WTC11 (cell line): ENCODE measurements at regions not wholly inside any gene's neighbourhood (a gene's known extent, or its start where the extent isn't known, plus 50 kb on each side); places are given as distances from the start of the nearest gene placed in this dataset.

Experiments used
- ATAC-seq: fragments of 200-7000 bp; cut with Tn5 transposase; 2 replicates; pipeline ENCODE4 v1.10.0; 2021; ENCODE audit warnings: mild to moderate bottlenecking, moderate library complexity
- CTCF ChIA-PET: fragments of 300-600 bp; sonication (Branson Sonifier 250); formaldehyde crosslinking; loops from one replicate; lab custom pipeline; 2021; ENCODE audit warnings: antibody characterized with exemption; lab: Charles Lee
- POLR2A ChIA-PET: fragments of 350-600 bp; sonication (Branson Sonifier 250); formaldehyde crosslinking; loops from one replicate; lab custom pipeline; 2021; ENCODE audit warnings: antibody characterized with exemption; lab: Charles Lee
- DNase-seq: peaks from one replicate; pipeline ENCODE4 v3.0.0; 2021; ENCODE audit warnings: low spot score
- H3K27ac Mint-ChIP-seq: 2 replicates; pipeline ENCODE4 v1.8.0; 2021; ENCODE audit warnings: mixed read lengths
- H3K27me3 Mint-ChIP-seq: 2 replicates; pipeline ENCODE4 v1.8.0; 2021; ENCODE audit warnings: low read depth, mild to moderate bottlenecking, moderate library complexity, mixed read lengths
- H3K36me3 Mint-ChIP-seq: 2 replicates; pipeline ENCODE4 v1.8.0; 2021; ENCODE audit warnings: mixed read lengths
- H3K4me1 Mint-ChIP-seq: 2 replicates; pipeline ENCODE4 v1.8.0; 2022; ENCODE audit warnings: mixed read lengths
- H3K4me3 Mint-ChIP-seq: 2 replicates; pipeline ENCODE4 v1.8.0; 2021; ENCODE audit warnings: mild to moderate bottlenecking, moderate library complexity, mixed read lengths
- H3K9me3 Mint-ChIP-seq: 2 replicates; pipeline ENCODE4 v1.8.0; 2021; ENCODE audit warnings: mixed read lengths
- CBFB ChIP-seq: sonication (generic); formaldehyde crosslinking; IDR thresholded peaks from 2 replicates; pipeline ENCODE4 v1.8.1; 2022; ENCODE audit warnings: mild to moderate bottlenecking, low read depth, missing genetic modification reagents
- ESRRA ChIP-seq: sonication (generic); formaldehyde crosslinking; IDR thresholded peaks from 2 replicates; pipeline ENCODE4 v1.8.1; 2022; ENCODE audit warnings: mild to moderate bottlenecking, missing genetic modification reagents, borderline replicate concordance
- GRHL2 ChIP-seq: fragments of 250-450 bp; sonication (Bioruptor Pico); IDR thresholded peaks from 2 replicates; pipeline ENCODE4 v1.8.0; 2022; ENCODE audit warnings: mild to moderate bottlenecking, moderate library complexity; ENCODE audit not compliant: insufficient replicate concordance, severe bottlenecking
- JUN ChIP-seq: sonication (generic); formaldehyde crosslinking; IDR thresholded peaks from 2 replicates; pipeline ENCODE4 v1.8.0; 2023; ENCODE audit warnings: mild to moderate bottlenecking, missing genetic modification reagents
- KAT7 ChIP-seq: sonication (generic); formaldehyde crosslinking; IDR thresholded peaks from 2 replicates; pipeline ENCODE4 v1.8.1; 2023; ENCODE audit warnings: missing genetic modification reagents, mild to moderate bottlenecking, borderline replicate concordance
- MLX ChIP-seq: sonication (generic); formaldehyde crosslinking; IDR thresholded peaks from 2 replicates; pipeline ENCODE4 v1.8.1; 2023; ENCODE audit warnings: mild to moderate bottlenecking, missing genetic modification reagents, moderate library complexity
- MXD4 ChIP-seq: fragments of 250-450 bp; sonication (Bioruptor Pico); IDR thresholded peaks from 2 replicates; pipeline ENCODE4 v1.8.0; 2021; ENCODE audit warnings: mild to moderate bottlenecking, moderate library complexity, borderline replicate concordance
- NFE2L1 ChIP-seq: sonication (generic); formaldehyde crosslinking; IDR thresholded peaks from 2 replicates; pipeline ENCODE4 v1.8.1; 2023; ENCODE audit warnings: missing genetic modification reagents
- NR1H2 ChIP-seq: sonication (generic); formaldehyde crosslinking; IDR thresholded peaks from 2 replicates; pipeline ENCODE4 v1.9.0; 2021; ENCODE audit warnings: mild to moderate bottlenecking, moderate library complexity, missing genetic modification reagents
- PRRX2 ChIP-seq: fragments of 250-450 bp; sonication (Bioruptor Pico); IDR thresholded peaks from 2 replicates; pipeline ENCODE4 v1.8.0; 2021; ENCODE audit warnings: mild to moderate bottlenecking
- SMAD3 ChIP-seq: sonication (generic); formaldehyde crosslinking; IDR thresholded peaks from 2 replicates; pipeline ENCODE4 v1.8.0; 2022; ENCODE audit warnings: missing genetic modification reagents, mild to moderate bottlenecking, borderline replicate concordance
- SOX15 ChIP-seq: fragments of 250-450 bp; sonication (Bioruptor Pico); IDR thresholded peaks from 2 replicates; pipeline ENCODE4 v1.9.0; 2021; ENCODE audit warnings: mild to moderate bottlenecking
- TCF7 ChIP-seq: sonication (generic); formaldehyde crosslinking; IDR thresholded peaks from 2 replicates; pipeline ENCODE4 v1.8.0; 2022; ENCODE audit warnings: mild to moderate bottlenecking, low read depth, missing genetic modification reagents, moderate library complexity
- ZBTB21 ChIP-seq: sonication (generic); formaldehyde crosslinking; IDR thresholded peaks from 2 replicates; pipeline ENCODE4 v1.8.1; 2023; ENCODE audit warnings: mild to moderate bottlenecking, missing genetic modification reagents, borderline replicate concordance
- ZNF219 ChIP-seq: sonication (generic); formaldehyde crosslinking; IDR thresholded peaks from 2 replicates; pipeline ENCODE4 v1.8.0; 2023; ENCODE audit warnings: missing genetic modification reagents, mild to moderate bottlenecking, borderline replicate concordance
- ZNF317 ChIP-seq: sonication (generic); formaldehyde crosslinking; IDR thresholded peaks from 2 replicates; pipeline ENCODE4 v1.8.1; 2023; ENCODE audit warnings: low read depth, mild to moderate bottlenecking, moderate library complexity, missing genetic modification reagents, borderline replicate concordance
- ZNF423 ChIP-seq: fragments of 250-450 bp; sonication (Bioruptor Pico); IDR thresholded peaks from 2 replicates; pipeline ENCODE4 v2.1.2; 2022; ENCODE audit warnings: mild to moderate bottlenecking, moderate library complexity
- ZNF512 ChIP-seq: sonication (generic); formaldehyde crosslinking; IDR thresholded peaks from 2 replicates; pipeline ENCODE4 v1.8.1; 2022; ENCODE audit warnings: missing genetic modification reagents, borderline replicate concordance
- ZNF671 ChIP-seq: fragments of 250-450 bp; sonication (Bioruptor Pico); IDR thresholded peaks from 2 replicates; pipeline ENCODE4 v1.8.0; 2021; ENCODE audit warnings: mild to moderate bottlenecking
- TF ChIP-seq, protein P1 (sequence below): fragments of 250-450 bp; sonication (Bioruptor Pico); IDR thresholded peaks from 2 replicates; pipeline ENCODE4 v1.9.0; 2021; ENCODE audit warnings: mild to moderate bottlenecking
- TF ChIP-seq, protein P2 (sequence below): sonication (generic); formaldehyde crosslinking; IDR thresholded peaks from 2 replicates; pipeline ENCODE4 v1.8.1; 2023; ENCODE audit warnings: mild to moderate bottlenecking, missing genetic modification reagents
- TF ChIP-seq, protein P3 (sequence below): sonication (generic); formaldehyde crosslinking; IDR thresholded peaks from 2 replicates; pipeline ENCODE4 v1.8.1; 2023; ENCODE audit warnings: mild to moderate bottlenecking, missing genetic modification reagents, borderline replicate concordance
- TF ChIP-seq, protein P4 (sequence below): sonication (generic); formaldehyde crosslinking; IDR thresholded peaks from 2 replicates; pipeline ENCODE4 v1.8.0; 2022; ENCODE audit warnings: mild to moderate bottlenecking, missing genetic modification reagents

DNA sequence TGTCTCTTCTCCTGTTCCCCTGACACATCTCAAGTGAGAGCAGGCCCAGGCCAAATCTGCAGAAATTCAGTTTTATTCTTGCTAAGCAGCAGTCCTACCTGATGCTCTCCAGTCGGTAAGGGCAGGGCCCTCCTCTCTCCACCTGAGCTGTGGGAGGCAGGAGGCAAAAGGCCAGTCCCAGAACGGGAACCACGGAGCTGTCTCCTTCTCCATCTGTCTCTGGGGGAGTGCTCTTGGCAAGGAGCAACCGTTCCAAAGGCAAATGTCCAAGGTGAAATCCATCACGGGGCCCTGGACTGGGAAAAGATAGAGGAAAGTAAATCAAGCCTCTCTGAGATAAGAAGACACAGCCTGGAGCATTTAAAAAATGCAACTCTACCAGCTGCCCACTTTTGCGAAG is 65.2 kb upstream of the CDON start (continued):
- TF ChIP-seq ZNF219 (CRISPR knock-in tag) (no peak), ZNF671 (CRISPR knock-in tag) (no peak), ZNF317 (CRISPR knock-in tag) (no peak)
- TF ChIP-seq, all 79 proteins: peak for 0

- TF ChIP-seq ZNF423 (CRISPR knock-in tag): no peak
- TF ChIP-seq NR1H2 (CRISPR knock-in tag): no peak
- TF ChIP-seq JUN (CRISPR knock-in tag): no peak
- TF ChIP-seq MXD4 (CRISPR knock-in tag): no peak
- TF ChIP-seq, protein P1, sequence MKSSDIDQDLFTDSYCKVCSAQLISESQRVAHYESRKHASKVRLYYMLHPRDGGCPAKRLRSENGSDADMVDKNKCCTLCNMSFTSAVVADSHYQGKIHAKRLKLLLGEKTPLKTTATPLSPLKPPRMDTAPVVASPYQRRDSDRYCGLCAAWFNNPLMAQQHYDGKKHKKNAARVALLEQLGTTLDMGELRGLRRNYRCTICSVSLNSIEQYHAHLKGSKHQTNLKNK: no peak
- no peak for TF ChIP-seq CBFB (CRISPR knock-in tag)
- TF ChIP-seq ESRRA (CRISPR knock-in tag): no peak
- no peak for TF ChIP-seq SMAD3 (CRISPR knock-in tag)
- TF ChIP-seq ZBTB21 (CRISPR knock-in tag): no peak
- no peak for TF ChIP-seq KAT7 (CRISPR knock-in tag)
- H3K9me3 Mint-ChIP-seq: no peaks in the 10 kb centered on the region
- peaks cover 27% of the 10 kb centered on the region for H3K4me1 Mint-ChIP-seq
- no peak for ATAC-seq
- no peak overlapping the region for H3K27ac Mint-ChIP-seq
- DNase-seq: no peak
- H3K4me3 Mint-ChIP-seq: no peak overlapping the region
- H3K27me3 Mint-ChIP-seq: no peaks in the 10 kb centered on the region
- ChIA-PET POLR2A (no interaction called here), CTCF (no interaction called here)
- no peaks in the 10 kb centered on the region for H3K36me3 Mint-ChIP-seq
Observed at GRCh38 chr11:126127284-126127845, 64.7 kb upstream of the CDON start.

DNA sequence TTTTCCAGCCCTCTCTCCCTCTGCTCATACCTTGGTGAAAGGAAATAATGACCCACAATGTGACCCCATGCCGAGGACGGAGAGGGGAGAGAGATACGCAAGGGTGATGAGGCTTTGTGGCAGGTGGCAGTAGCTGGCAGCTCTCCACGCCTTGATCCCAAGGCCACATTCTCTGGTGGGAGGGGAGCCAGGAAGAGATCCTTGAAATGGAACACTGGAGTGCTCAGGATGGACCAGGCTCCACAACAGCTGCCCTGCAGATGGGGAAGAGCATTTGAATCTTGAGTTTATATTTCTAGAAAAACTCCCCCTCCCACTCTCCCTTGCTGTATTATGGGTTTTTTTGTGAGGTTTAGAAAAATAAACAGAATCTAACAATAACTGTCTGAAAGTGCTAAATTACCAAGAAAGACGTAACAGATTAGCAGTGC is 61.6 kb upstream of the CDON start:
- no peaks in the 10 kb centered on the region for H3K36me3 Mint-ChIP-seq
- no peaks in the 10 kb centered on the region for H3K27me3 Mint-ChIP-seq
- DNase-seq (no peak), ATAC-seq (no peak)
- POLR2A ChIA-PET: no interaction called here
- CTCF ChIA-PET: interaction anchor here (1.0 to 1.3 kb wide), 2 partner anchors 8 to 62 kb away, joined by 3 read pairs; no protein-coding TSS in a partner anchor
- H3K4me3 Mint-ChIP-seq: no peak overlapping the region
- H3K9me3 Mint-ChIP-seq: no peaks in the 10 kb centered on the region
- peaks cover 20% of the 10 kb centered on the region for H3K4me1 Mint-ChIP-seq
- H3K27ac Mint-ChIP-seq: no peak overlapping the region
- TF ChIP-seq, protein P2, sequence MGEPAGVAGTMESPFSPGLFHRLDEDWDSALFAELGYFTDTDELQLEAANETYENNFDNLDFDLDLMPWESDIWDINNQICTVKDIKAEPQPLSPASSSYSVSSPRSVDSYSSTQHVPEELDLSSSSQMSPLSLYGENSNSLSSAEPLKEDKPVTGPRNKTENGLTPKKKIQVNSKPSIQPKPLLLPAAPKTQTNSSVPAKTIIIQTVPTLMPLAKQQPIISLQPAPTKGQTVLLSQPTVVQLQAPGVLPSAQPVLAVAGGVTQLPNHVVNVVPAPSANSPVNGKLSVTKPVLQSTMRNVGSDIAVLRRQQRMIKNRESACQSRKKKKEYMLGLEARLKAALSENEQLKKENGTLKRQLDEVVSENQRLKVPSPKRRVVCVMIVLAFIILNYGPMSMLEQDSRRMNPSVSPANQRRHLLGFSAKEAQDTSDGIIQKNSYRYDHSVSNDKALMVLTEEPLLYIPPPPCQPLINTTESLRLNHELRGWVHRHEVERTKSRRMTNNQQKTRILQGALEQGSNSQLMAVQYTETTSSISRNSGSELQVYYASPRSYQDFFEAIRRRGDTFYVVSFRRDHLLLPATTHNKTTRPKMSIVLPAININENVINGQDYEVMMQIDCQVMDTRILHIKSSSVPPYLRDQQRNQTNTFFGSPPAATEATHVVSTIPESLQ (CRISPR knock-in tag): no peak
- TF ChIP-seq PRRX2 (CRISPR knock-in tag) (no peak), GRHL2 (CRISPR knock-in tag) (no peak), TCF7 (CRISPR knock-in tag) (no peak), MLX (CRISPR knock-in tag) (no peak), ZBTB21 (CRISPR knock-in tag) (no peak), NFE2L1 (CRISPR knock-in tag) (no peak), SOX15 (no peak), ZNF512 (no peak)
- TF ChIP-seq, protein P3, sequence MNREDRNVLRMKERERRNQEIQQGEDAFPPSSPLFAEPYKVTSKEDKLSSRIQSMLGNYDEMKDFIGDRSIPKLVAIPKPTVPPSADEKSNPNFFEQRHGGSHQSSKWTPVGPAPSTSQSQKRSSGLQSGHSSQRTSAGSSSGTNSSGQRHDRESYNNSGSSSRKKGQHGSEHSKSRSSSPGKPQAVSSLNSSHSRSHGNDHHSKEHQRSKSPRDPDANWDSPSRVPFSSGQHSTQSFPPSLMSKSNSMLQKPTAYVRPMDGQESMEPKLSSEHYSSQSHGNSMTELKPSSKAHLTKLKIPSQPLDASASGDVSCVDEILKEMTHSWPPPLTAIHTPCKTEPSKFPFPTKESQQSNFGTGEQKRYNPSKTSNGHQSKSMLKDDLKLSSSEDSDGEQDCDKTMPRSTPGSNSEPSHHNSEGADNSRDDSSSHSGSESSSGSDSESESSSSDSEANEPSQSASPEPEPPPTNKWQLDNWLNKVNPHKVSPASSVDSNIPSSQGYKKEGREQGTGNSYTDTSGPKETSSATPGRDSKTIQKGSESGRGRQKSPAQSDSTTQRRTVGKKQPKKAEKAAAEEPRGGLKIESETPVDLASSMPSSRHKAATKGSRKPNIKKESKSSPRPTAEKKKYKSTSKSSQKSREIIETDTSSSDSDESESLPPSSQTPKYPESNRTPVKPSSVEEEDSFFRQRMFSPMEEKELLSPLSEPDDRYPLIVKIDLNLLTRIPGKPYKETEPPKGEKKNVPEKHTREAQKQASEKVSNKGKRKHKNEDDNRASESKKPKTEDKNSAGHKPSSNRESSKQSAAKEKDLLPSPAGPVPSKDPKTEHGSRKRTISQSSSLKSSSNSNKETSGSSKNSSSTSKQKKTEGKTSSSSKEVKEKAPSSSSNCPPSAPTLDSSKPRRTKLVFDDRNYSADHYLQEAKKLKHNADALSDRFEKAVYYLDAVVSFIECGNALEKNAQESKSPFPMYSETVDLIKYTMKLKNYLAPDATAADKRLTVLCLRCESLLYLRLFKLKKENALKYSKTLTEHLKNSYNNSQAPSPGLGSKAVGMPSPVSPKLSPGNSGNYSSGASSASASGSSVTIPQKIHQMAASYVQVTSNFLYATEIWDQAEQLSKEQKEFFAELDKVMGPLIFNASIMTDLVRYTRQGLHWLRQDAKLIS (CRISPR knock-in tag): no peak
- TF ChIP-seq, protein P4, sequence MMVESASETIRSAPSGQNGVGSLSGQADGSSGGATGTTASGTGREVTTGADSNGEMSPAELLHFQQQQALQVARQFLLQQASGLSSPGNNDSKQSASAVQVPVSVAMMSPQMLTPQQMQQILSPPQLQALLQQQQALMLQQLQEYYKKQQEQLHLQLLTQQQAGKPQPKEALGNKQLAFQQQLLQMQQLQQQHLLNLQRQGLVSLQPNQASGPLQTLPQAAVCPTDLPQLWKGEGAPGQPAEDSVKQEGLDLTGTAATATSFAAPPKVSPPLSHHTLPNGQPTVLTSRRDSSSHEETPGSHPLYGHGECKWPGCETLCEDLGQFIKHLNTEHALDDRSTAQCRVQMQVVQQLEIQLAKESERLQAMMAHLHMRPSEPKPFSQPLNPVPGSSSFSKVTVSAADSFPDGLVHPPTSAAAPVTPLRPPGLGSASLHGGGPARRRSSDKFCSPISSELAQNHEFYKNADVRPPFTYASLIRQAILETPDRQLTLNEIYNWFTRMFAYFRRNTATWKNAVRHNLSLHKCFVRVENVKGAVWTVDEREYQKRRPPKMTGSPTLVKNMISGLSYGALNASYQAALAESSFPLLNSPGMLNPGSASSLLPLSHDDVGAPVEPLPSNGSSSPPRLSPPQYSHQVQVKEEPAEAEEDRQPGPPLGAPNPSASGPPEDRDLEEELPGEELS: no peak
